ENCODE measurements at regions not wholly inside any gene's neighbourhood (a gene's known extent, or its start where the extent isn't known, plus 50 kb on each side); places are given as distances from the start of the nearest gene placed in this dataset.

DNA sequence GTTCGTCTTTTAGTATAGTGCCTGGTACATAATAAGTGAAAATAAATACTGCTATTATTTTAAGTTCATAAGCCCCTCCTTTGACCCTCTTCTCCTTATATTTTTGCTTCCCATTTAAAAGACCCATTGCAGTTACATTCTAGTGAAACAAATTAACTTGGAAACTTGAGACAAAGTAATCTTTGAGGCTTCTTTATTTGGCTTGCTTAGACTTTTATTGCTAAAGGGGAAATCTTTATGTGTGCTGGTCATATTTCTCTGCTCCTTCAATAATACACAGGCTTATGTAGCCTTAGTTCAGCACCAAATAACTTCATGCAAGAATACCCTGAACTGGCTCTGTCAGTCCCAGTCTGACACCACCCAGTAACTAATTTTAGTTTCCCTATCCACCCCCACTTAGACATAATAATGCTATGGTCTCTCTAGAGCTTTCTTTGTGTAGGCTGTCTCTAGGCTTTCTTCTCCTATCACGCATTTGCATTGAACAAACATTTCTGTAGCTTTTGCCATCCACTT is 257.8 kb downstream of the OMA1 start:
- TF ChIP-seq, protein P1, sequence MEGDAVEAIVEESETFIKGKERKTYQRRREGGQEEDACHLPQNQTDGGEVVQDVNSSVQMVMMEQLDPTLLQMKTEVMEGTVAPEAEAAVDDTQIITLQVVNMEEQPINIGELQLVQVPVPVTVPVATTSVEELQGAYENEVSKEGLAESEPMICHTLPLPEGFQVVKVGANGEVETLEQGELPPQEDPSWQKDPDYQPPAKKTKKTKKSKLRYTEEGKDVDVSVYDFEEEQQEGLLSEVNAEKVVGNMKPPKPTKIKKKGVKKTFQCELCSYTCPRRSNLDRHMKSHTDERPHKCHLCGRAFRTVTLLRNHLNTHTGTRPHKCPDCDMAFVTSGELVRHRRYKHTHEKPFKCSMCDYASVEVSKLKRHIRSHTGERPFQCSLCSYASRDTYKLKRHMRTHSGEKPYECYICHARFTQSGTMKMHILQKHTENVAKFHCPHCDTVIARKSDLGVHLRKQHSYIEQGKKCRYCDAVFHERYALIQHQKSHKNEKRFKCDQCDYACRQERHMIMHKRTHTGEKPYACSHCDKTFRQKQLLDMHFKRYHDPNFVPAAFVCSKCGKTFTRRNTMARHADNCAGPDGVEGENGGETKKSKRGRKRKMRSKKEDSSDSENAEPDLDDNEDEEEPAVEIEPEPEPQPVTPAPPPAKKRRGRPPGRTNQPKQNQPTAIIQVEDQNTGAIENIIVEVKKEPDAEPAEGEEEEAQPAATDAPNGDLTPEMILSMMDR (IDR thresholded peaks at IDR 0.05; ENCODE audit: low read depth, low read length), result no peak
- DNase-seq, result no peak
- Histone ChIP-seq H3K9me3 (no peaks in the 10 kb centered on the region), H3K4me3 (ENCODE audit: low read depth, low read length) (no peak overlapping the region), H3K4me1 (no peaks in the 10 kb centered on the region), H3K36me3 (no peaks in the 10 kb centered on the region), H3K27me3 (no peaks in the 10 kb centered on the region)

DNA sequence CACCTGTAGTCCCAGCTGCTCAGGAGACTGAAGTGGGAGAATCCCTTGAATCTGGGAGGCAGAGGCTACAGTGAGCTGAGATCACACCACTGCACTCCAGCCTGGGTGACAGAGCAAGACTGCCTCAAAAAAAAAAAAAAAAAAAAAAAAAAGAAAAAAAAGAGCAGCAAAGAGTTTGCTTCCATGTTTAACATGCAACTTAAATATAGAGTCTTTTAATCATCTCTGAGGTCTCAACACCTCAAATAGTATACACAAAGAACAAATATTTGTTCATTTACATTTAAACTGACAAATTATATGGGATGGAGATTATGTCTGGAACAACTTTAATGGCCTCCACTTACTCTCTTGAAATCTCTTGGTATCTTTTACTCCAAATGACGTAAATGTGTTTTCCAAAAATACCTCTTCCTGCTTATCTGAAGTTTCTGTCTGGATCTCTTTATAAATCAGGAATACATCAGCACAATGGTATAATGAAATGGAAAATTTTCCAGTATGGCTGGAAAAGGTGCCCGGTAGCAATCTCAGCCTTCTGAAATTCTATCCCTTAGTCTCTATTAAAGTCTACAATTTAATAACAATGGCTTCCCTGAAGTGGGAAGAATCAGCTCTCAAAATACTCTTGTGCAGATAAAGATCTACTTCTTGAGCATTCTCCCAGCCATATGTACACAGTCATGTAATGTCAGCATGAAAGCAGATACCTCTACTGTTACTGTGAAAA is 258.5 kb downstream of the OMA1 start:
- no peaks in the 10 kb centered on the region for H3K4me1 ChIP-seq
- H3K4me3 ChIP-seq (ENCODE audit: low read depth, low read length), result no peak overlapping the region
- no peaks in the 10 kb centered on the region for H3K27me3 ChIP-seq
- H3K36me3 ChIP-seq, result no peaks in the 10 kb centered on the region
- no peak for DNase-seq
- TF ChIP-seq, protein P1 (IDR thresholded peaks at IDR 0.05; ENCODE audit: low read depth, low read length), result no peak
- no peaks in the 10 kb centered on the region for H3K9me3 ChIP-seq

DNA sequence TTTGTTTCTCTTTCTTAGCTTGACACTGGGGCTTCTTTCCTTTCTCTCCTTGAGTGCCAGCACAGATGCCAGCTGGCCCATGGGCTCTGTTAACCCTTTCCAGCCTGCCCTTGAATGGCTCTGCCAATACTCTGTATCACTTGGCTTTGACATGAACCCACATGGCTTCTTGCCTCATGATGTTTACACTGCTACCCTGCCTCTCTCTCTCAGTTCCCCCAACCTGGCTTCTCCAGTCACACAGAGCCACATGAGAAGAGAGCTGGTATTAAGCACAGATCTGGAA is 262.4 kb downstream of the OMA1 start:
- Histone ChIP-seq H3K27me3 (no peaks in the 10 kb centered on the region), H3K9me3 (no peaks in the 10 kb centered on the region), H3K36me3 (no peaks in the 10 kb centered on the region), H3K4me3 (ENCODE audit: low read depth, low read length) (no peak overlapping the region), H3K4me1 (no peaks in the 10 kb centered on the region)
- TF ChIP-seq, protein P1 (IDR thresholded peaks at IDR 0.05; ENCODE audit: low read depth, low read length), result no peak
- DNase-seq, result no peak

DNA sequence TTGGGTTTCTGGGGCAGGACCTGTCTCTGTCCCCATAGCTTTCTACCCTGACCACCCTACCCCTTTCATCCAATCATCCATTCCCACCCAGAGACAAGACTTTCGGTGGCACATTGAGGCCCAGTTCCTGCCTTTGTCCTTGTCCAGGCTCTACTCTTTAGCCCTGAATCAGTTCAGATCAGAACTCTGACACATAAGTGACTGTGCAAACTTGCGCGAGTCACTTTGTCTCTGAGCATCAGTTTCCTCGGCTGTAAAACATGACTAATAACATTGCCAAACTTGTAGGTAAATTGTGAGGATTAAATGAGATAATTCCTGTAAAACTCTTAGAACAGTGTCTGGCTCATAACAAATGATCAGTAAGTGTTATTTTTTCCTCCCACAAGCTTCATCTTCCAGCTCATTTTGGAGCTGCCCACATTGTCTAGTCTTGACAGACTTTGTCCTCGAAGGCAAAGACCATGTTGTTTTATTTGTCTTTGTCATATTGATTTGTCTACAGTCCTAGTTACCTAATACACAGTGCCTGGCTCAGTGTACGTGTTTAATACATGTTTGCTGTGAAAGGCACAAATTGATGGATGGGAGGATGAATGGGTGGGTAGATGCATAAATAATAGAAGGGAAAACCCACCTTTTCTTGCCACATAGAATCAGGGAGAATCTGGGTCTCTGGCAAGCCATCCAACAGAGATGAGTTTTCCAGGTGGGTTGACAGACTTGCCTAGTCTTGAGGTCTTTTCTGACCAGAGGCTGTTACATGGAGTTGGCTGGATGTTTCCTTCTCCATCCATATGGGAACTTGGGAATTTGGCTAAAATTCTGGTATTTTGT is 262.9 kb downstream of the OMA1 start:
- no peak for DNase-seq
- Histone ChIP-seq H3K36me3 (no peaks in the 10 kb centered on the region), H3K4me3 (ENCODE audit: low read depth, low read length) (no peak overlapping the region), H3K9me3 (no peaks in the 10 kb centered on the region), H3K4me1 (no peaks in the 10 kb centered on the region), H3K27me3 (no peaks in the 10 kb centered on the region)
- TF ChIP-seq, protein P1 (IDR thresholded peaks at IDR 0.05; ENCODE audit: low read depth, low read length), result no peak

DNA sequence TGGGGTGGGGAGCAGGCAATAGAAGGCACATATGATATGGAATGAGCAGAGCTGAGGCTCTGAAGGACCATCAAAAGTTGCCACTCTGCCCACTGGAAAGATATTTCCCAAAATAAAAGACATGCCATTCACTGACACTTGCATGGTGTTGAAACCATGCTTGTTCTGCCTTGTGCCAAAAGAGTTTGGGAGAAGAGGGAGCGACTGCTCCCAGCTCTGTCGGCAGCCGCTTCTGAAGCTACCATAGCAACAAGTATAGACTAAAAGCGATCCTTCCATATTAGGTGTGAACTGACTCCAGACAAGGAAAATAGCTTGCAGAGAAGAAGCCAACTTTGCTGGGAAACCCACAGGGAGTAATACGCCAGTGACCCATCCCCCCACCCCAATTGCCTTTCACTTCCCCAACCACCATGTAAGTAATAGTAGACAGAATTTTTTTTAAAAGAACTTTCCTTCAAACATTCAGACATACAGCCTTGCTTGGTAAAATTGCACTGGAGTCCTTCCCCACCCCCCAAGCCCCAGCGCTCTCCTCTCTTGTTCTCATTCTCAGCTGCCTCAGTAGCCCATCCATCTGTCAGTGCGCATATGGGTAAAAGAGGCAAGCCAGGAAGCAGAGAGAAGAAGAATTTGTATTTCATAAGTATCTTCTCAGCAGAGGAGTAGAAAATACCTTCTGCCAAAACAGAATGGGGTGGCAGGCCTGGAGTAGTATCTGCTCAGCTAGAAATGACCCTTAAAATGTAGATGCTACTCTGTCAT is 263.7 kb downstream of the OMA1 start:
- no peaks in the 10 kb centered on the region for H3K4me1 ChIP-seq
- no peaks in the 10 kb centered on the region for H3K36me3 ChIP-seq
- TF ChIP-seq, protein P1 (IDR thresholded peaks at IDR 0.05; ENCODE audit: low read depth, low read length), result no peak
- no peaks in the 10 kb centered on the region for H3K9me3 ChIP-seq
- no peaks in the 10 kb centered on the region for H3K27me3 ChIP-seq
- H3K4me3 ChIP-seq (ENCODE audit: low read depth, low read length), result no peak overlapping the region
- DNase-seq, result no peak
